CD4-positive, alpha-beta T cell (primary cell): ENCODE measurements at regions not wholly inside any gene's neighbourhood (a gene's known extent, or its start where the extent isn't known, plus 50 kb on each side); places are given as distances from the start of the nearest gene placed in this dataset.

ENCODE experiments used
- ATAC-seq: fragments of 200-7000 bp; cut with Tn5 transposase; one replicate; pipeline ENCODE4 v1.10.0; 2022; ENCODE audit warnings: mild to moderate bottlenecking; ENCODE audit not compliant: poor library complexity
- CTCF ChIA-PET: fragments of 350-600 bp; sonication (Branson Sonifier 250); formaldehyde crosslinking; loops from one replicate; lab custom pipeline; 2021; ENCODE audit warnings: antibody characterized with exemption, inconsistent platforms; lab: Charles Lee
- POLR2A ChIA-PET: fragments of 350-600 bp; sonication (Branson Sonifier 250); formaldehyde crosslinking; loops from one replicate; lab custom pipeline; 2021; ENCODE audit warnings: antibody characterized with exemption, inconsistent platforms; lab: Charles Lee
- DNase-seq, 14 experiments: peaks; one replicate each; pipeline ENCODE4 v3.0.0-alpha.2; 2013 to 2020; ENCODE audit warnings: mixed read lengths in 2 of 14
- H3K27ac ChIP-seq, 2 donors: one replicate each; pipeline versions ENCODE4 v1.5.1 to v1.7.0; 2013; ENCODE audit warnings: low read length in 2 of 2, low read depth in 1 of 2, mild to moderate bottlenecking in 1 of 2
- H3K27me3 ChIP-seq, 2 experiments: 1 replicate in 1 of 2; 2 replicates in 1 of 2; pipeline versions ENCODE4 v1.6.1 to v1.7.0; 2013; ENCODE audit warnings: low read length in 2 of 2, control low read depth in 1 of 2, mild to moderate bottlenecking in 1 of 2, moderate library complexity in 1 of 2; ENCODE audit not compliant: insufficient read depth in 2 of 2, control insufficient read depth in 1 of 2
- H3K36me3 ChIP-seq: one replicate; pipeline ENCODE4 v1.6.1; 2013; ENCODE audit warnings: low read length, control low read depth; ENCODE audit not compliant: insufficient read depth
- H3K4me1 ChIP-seq: one replicate; pipeline ENCODE4 v1.6.1; 2013; ENCODE audit warnings: low read length, control low read depth; ENCODE audit not compliant: insufficient read depth
- H3K4me3 ChIP-seq: one replicate; pipeline ENCODE4 v1.5.1; 2013; ENCODE audit warnings: mild to moderate bottlenecking, low read length, moderate library complexity
- H3K9me3 ChIP-seq, 2 experiments: 1 replicate in 1 of 2; 2 replicates in 1 of 2; pipeline versions ENCODE4 v1.6.1 to v1.7.0; 2013; ENCODE audit warnings: low read length in 2 of 2, mild to moderate bottlenecking in 2 of 2, control low read depth in 1 of 2, moderate library complexity in 1 of 2; ENCODE audit not compliant: control insufficient read depth in 1 of 2, insufficient read depth in 1 of 2
- H3K27ac Mint-ChIP-seq: one replicate; pipeline ENCODE4 v1.8.0; 2020; ENCODE audit warnings: mixed read lengths
- H3K27me3 Mint-ChIP-seq: one replicate; pipeline ENCODE4 v1.8.0; 2021; ENCODE audit warnings: mixed read lengths
- H3K36me3 Mint-ChIP-seq: one replicate; pipeline ENCODE4 v1.8.0; 2021; ENCODE audit warnings: low read depth, mixed read lengths
- H3K4me1 Mint-ChIP-seq: one replicate; pipeline ENCODE4 v1.8.0; 2021; ENCODE audit warnings: low read depth, mixed read lengths
- H3K4me3 Mint-ChIP-seq: one replicate; pipeline ENCODE4 v1.8.0; 2020; ENCODE audit warnings: mild to moderate bottlenecking, mixed read lengths
- H3K9me3 Mint-ChIP-seq: one replicate; pipeline ENCODE4 v1.8.0; 2020; ENCODE audit warnings: mixed read lengths
- CTCF ChIP-seq: fragments of 200-600 bp; IDR thresholded peaks from one replicate; pipeline ENCODE4 v1.8.0; 2022; ENCODE audit warnings: antibody characterized with exemption, mild to moderate bottlenecking
- intact Hi-C, 2 experiments: fragments of 100-400 bp; cut with DNase I in 1 of 2; cut with micrococcal nuclease in 1 of 2; formaldehyde crosslinking; loops; one replicate each; pipeline versions ENCODE4 v1.15.1 to v1.9.0; 2023 to 2025; cut with DNase I, micrococcal nuclease

- ATAC-seq (no peak), DNase-seq (no peak)
- TF ChIP-seq CTCF, result no peak
- no peaks in the 10 kb centered on the region for H3K36me3 ChIP-seq
- no peaks in the 10 kb centered on the region for H3K27me3 ChIP-seq
- POLR2A ChIA-PET, result no interaction called here
- Mint-ChIP-seq H3K4me1 (no peaks in the 10 kb centered on the region), H3K4me3 (no peak overlapping the region), H3K27ac (no peak overlapping the region), H3K36me3 (no peaks in the 10 kb centered on the region), H3K27me3 (no peaks in the 10 kb centered on the region), H3K9me3 (peaks cover 2% of the 10 kb centered on the region)
- peaks cover 0 to 6% of the 10 kb centered on the region in 2 experiments for H3K9me3 ChIP-seq
- CTCF ChIA-PET, result no interaction called here
- intact Hi-C loops, result no loop called here
- no peaks in the 10 kb centered on the region for H3K4me1 ChIP-seq
- H3K27ac ChIP-seq, result no peak overlapping the region
- H3K4me3 ChIP-seq, result no peak overlapping the region
Measured at GRCh38 chr3:55244247-55244646, 242.9 kb downstream of the WNT5A start.

- Histone ChIP-seq H3K27ac (no peak overlapping the region), H3K4me1 (no peaks in the 10 kb centered on the region), H3K27me3 (no peaks in the 10 kb centered on the region), H3K36me3 (no peaks in the 10 kb centered on the region), H3K4me3 (no peak overlapping the region), H3K9me3 (peaks cover 0 to 6% of the 10 kb centered on the region in 2 experiments)
- DNase-seq (no peak), ATAC-seq (no peak)
- Mint-ChIP-seq H3K36me3 (no peaks in the 10 kb centered on the region), H3K9me3 (peaks cover 4% of the 10 kb centered on the region), H3K27me3 (peaks cover 5% of the 10 kb centered on the region), H3K4me3 (no peak overlapping the region), H3K4me1 (no peaks in the 10 kb centered on the region), H3K27ac (no peak overlapping the region)
- ChIA-PET POLR2A (no interaction called here), CTCF (no interaction called here)
- intact Hi-C loops, result no loop called here
- TF ChIP-seq CTCF, result no peak
Measured at GRCh38 chr3:55243678-55244077, 243.4 kb downstream of the WNT5A start.

GRCh38 chr3:55242921-55243320, 244.2 kb downstream of the WNT5A start:
- Mint-ChIP-seq H3K9me3 (peaks cover 3% of the 10 kb centered on the region), H3K4me1 (no peaks in the 10 kb centered on the region), H3K27me3 (peaks cover 6% of the 10 kb centered on the region), H3K27ac (no peak overlapping the region), H3K4me3 (no peak overlapping the region), H3K36me3 (no peaks in the 10 kb centered on the region)
- H3K27me3 ChIP-seq, result no peaks in the 10 kb centered on the region
- H3K4me1 ChIP-seq, result no peaks in the 10 kb centered on the region
- H3K27ac ChIP-seq, result no peak overlapping the region
- H3K36me3 ChIP-seq, result no peaks in the 10 kb centered on the region
- no peak for TF ChIP-seq CTCF
- intact Hi-C loops, result no loop called here
- DNase-seq, result no peak
- CTCF ChIA-PET, result no interaction called here
- no peak for ATAC-seq
- POLR2A ChIA-PET, result no interaction called here
- H3K4me3 ChIP-seq, result no peak overlapping the region
- peaks cover 0 to 6% of the 10 kb centered on the region in 2 experiments for H3K9me3 ChIP-seq
